ENCODE measurements at regions not wholly inside any gene's neighbourhood (a gene's known extent, or its start where the extent isn't known, plus 50 kb on each side); places are given as distances from the start of the nearest gene placed in this dataset.
A peak's percentile ranks its signal among the peaks of the same experiment; 100 is the strongest.

DNA sequence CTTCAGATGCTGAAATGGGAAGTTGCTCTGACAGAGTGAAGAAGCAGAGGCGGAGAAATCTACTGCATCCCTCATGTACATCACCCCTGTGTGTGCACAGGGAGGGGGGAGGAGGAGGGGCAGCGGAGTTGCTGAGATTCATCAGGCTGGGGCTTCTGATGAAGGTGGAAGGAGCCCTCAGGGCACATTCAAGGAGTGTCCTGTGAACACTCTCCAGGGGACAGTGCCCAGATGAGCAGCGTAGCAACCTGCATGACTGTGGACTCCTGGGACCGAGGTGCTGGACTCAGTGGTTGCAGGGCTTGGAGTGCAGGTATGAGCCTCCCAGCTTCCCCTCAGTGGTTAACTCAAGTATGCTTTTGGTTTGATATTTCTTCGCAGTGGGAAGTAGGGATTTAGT, 257.8 kb upstream of the B3GAT1 start:
- peak; percentile 2 for DNase-seq (ENCODE audit: low spot score)
- no peaks in the 10 kb centered on the region for H3K27me3 ChIP-seq (replicated peaks; ENCODE audit: insufficient read depth)
- H3K4me3 ChIP-seq, result no peak overlapping the region
- no peaks in the 10 kb centered on the region for H3K4me1 ChIP-seq (replicated peaks)
- no peak for TF ChIP-seq POLR2AphosphoS5 (IDR thresholded peaks at IDR 0.05)
- no peak for TF ChIP-seq POLR2A (IDR thresholded peaks at IDR 0.05)
- H3K9me3 ChIP-seq, result no peaks in the 10 kb centered on the region
- intact Hi-C loops (cut with DNase I), result no loop called here
- 82% methylated on average over 5 of the region's 5 CpGs for WGBS
- H3K27ac ChIP-seq, result no peak overlapping the region
- no peaks in the 10 kb centered on the region for H3K36me3 ChIP-seq

DNA sequence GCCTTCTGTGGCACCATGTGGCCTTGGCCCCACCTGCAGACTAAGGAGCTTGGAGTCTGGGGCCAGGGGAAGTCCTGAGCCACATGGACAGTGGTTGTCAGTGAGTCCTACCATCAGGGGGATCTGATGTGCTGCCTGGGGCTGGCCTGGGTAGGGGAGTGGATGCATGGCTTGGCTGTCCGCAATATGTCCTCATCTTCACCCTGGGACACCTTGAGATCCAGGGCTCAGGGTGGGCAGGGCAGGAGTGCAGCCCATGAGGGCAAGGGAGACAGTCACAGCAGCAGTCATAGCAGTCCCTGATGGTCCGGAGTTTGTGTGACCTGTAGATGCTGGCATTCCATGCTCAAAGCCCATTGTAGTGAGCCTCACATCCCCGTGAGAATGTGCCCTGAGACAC, 256.8 kb upstream of the B3GAT1 start:
- intact Hi-C loops (cut with DNase I), result no loop called here
- no peaks in the 10 kb centered on the region for H3K9me3 ChIP-seq
- DNase-seq (ENCODE audit: low spot score), result peak; percentile 2
- TF ChIP-seq POLR2A (IDR thresholded peaks at IDR 0.05) (no peak), POLR2AphosphoS5 (IDR thresholded peaks at IDR 0.05) (no peak)
- TF ChIP-seq, protein P1, sequence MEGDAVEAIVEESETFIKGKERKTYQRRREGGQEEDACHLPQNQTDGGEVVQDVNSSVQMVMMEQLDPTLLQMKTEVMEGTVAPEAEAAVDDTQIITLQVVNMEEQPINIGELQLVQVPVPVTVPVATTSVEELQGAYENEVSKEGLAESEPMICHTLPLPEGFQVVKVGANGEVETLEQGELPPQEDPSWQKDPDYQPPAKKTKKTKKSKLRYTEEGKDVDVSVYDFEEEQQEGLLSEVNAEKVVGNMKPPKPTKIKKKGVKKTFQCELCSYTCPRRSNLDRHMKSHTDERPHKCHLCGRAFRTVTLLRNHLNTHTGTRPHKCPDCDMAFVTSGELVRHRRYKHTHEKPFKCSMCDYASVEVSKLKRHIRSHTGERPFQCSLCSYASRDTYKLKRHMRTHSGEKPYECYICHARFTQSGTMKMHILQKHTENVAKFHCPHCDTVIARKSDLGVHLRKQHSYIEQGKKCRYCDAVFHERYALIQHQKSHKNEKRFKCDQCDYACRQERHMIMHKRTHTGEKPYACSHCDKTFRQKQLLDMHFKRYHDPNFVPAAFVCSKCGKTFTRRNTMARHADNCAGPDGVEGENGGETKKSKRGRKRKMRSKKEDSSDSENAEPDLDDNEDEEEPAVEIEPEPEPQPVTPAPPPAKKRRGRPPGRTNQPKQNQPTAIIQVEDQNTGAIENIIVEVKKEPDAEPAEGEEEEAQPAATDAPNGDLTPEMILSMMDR (IDR thresholded peaks at IDR 0.05), result no peak
- H3K27me3 ChIP-seq (replicated peaks; ENCODE audit: insufficient read depth), result no peaks in the 10 kb centered on the region
- 87% methylated on average over 3 of the region's 3 CpGs for WGBS
- H3K4me3 ChIP-seq, result no peak overlapping the region
- H3K36me3 ChIP-seq, result no peaks in the 10 kb centered on the region
- no peaks in the 10 kb centered on the region for H3K4me1 ChIP-seq (replicated peaks)
- H3K27ac ChIP-seq, result no peak overlapping the region

DNA sequence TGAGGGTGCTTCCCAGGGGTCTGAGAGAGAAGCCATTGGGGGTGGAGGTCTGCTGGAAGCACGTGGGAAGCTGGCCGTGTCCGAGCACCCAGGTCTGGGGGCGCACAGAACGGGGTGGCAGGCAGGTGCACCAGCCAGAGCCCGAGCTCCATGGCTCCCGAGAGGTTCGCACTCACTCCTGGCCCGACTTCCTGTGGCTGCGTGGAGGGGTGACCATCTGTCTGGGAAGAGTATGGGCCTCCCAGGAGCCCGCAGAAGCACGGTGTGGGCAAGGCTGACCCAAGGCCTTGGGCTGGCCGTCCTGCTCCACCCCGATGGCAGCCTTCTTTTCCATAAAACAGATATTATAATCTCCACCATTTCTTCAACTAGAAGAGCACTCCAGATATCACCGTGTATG, 256.0 kb upstream of the B3GAT1 start:
- TF ChIP-seq, protein P1 (IDR thresholded peaks at IDR 0.05), result no peak
- TF ChIP-seq POLR2A (IDR thresholded peaks at IDR 0.05) (no peak), POLR2AphosphoS5 (IDR thresholded peaks at IDR 0.05) (no peak)
- Histone ChIP-seq H3K36me3 (no peaks in the 10 kb centered on the region), H3K4me3 (no peak overlapping the region), H3K9me3 (no peaks in the 10 kb centered on the region), H3K27me3 (replicated peaks; ENCODE audit: insufficient read depth) (no peaks in the 10 kb centered on the region), H3K4me1 (replicated peaks) (no peaks in the 10 kb centered on the region), H3K27ac (no peak overlapping the region)
- DNase-seq (ENCODE audit: low spot score), result no peak
- 88% methylated on average over 15 of the region's 15 CpGs for WGBS
- intact Hi-C loops (cut with DNase I), result no loop called here

DNA sequence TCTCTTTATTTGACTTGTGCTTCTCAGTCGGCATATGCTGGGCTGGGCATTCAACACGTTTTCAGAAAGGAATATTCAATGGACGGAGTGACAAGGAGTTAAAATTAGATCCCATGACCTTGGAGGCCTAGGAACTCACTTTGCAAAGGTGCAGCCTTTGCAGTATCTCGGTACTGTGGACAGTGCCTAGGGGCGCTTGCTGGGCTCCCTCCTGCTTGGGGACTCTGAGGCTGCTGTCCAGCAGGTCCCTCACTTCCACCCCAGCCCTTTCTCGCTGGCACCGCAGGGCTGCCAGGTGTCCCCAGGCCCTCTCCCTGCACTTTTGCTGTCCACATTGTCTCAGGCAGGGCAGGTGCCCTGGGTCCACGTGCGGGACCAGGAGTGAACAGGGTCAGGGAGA, 255.5 kb upstream of the B3GAT1 start:
- Histone ChIP-seq H3K27ac (no peak overlapping the region), H3K4me3 (no peak overlapping the region), H3K36me3 (no peaks in the 10 kb centered on the region), H3K4me1 (replicated peaks) (no peaks in the 10 kb centered on the region), H3K27me3 (replicated peaks; ENCODE audit: insufficient read depth) (no peaks in the 10 kb centered on the region), H3K9me3 (no peaks in the 10 kb centered on the region)
- intact Hi-C loops (cut with DNase I), result no loop called here
- TF ChIP-seq, protein P1 (IDR thresholded peaks at IDR 0.05), result no peak
- TF ChIP-seq POLR2AphosphoS5 (IDR thresholded peaks at IDR 0.05), result no peak
- TF ChIP-seq POLR2A (IDR thresholded peaks at IDR 0.05), result no peak
- DNase-seq (ENCODE audit: low spot score), result no peak
- 72% methylated on average over 9 of the region's 9 CpGs for WGBS

DNA sequence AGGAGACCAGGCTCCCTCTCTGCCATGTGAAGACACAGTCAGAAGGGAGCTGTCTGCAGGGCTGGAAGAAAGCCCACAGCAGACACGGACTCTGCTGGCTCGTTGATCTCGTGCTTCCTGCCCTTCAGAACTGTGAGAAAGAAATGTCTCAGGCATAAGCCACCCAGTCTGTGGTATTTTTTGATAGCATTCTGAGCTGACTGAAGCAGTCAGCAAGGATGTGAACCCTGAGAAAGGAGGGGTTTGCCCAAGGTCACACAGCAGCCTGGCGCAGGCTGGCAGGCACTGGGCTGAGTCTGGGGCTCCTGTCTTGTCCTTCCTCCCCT, 255.1 kb upstream of the B3GAT1 start:
- TF ChIP-seq, protein P1 (IDR thresholded peaks at IDR 0.05), result no peak
- TF ChIP-seq POLR2AphosphoS5 (IDR thresholded peaks at IDR 0.05), result no peak
- no peak for TF ChIP-seq POLR2A (IDR thresholded peaks at IDR 0.05)
- Histone ChIP-seq H3K36me3 (no peaks in the 10 kb centered on the region), H3K27ac (no peak overlapping the region), H3K9me3 (no peaks in the 10 kb centered on the region), H3K4me1 (replicated peaks) (no peaks in the 10 kb centered on the region), H3K4me3 (no peak overlapping the region), H3K27me3 (replicated peaks; ENCODE audit: insufficient read depth) (no peaks in the 10 kb centered on the region)
- intact Hi-C loops (cut with DNase I), result no loop called here
- 91% methylated on average over 4 of the region's 4 CpGs for WGBS
- DNase-seq (ENCODE audit: low spot score), result no peak

Data from prostate gland (tissue), 2 donors.